ENCODE measurements at regions not wholly inside any gene's neighbourhood (a gene's known extent, or its start where the extent isn't known, plus 50 kb on each side); places are given as distances from the start of the nearest gene placed in this dataset.

DNA sequence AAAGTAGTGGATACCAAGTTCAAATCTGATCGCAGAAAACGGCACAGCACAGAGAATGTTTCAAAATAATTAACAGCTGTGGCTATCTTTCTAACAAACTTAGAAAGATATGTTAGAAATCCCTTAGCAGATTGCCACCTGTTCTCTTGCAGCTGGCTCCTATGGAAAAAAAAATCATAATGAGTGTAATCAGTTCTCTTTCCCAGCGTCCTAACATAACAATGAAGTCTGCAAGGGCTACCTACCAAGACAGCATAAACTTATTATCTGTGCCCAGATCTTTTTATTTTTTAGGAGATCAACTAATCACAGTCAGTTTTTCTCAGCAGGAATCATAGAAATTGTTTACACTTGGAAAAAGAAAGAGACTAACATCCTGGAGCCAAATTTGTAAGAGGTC lies 358.6 kb upstream of the FOXG1 start:
- DNase-seq (ENCODE audit: low read depth, low spot score) (no peak), ATAC-seq (no peak)
- no peaks in the 10 kb centered on the region for H3K9me3 ChIP-seq (ENCODE audit: control insufficient read depth, insufficient read depth, low read depth, low read length)
- H3K27me3 ChIP-seq (ENCODE audit: control insufficient read depth, insufficient read depth, low read length), result no peaks in the 10 kb centered on the region
- no peaks in the 10 kb centered on the region for H3K36me3 ChIP-seq (ENCODE audit: control insufficient read depth, insufficient read depth, low read length)
- no peak overlapping the region for H3K27ac ChIP-seq (ENCODE audit: low read length)
- H3K4me3 ChIP-seq (ENCODE audit: low read depth in 2 of 2, low read length in 2 of 2), result no peak overlapping the region
- in situ Hi-C loops (cut with HindIII; ENCODE audit: low pct_unique_long_range_greater_than_20kb, low sequenced_read_pairs) (no loop called here), intact Hi-C loops (cut with micrococcal nuclease; ENCODE audit: unreplicated experiment) (no loop called here)
- no TSS peak for BruUV-seq (replicated peaks)
- ChIA-PET CTCF (no interaction called here), POLR2A (no interaction called here)
- TF ChIP-seq, protein P1, sequence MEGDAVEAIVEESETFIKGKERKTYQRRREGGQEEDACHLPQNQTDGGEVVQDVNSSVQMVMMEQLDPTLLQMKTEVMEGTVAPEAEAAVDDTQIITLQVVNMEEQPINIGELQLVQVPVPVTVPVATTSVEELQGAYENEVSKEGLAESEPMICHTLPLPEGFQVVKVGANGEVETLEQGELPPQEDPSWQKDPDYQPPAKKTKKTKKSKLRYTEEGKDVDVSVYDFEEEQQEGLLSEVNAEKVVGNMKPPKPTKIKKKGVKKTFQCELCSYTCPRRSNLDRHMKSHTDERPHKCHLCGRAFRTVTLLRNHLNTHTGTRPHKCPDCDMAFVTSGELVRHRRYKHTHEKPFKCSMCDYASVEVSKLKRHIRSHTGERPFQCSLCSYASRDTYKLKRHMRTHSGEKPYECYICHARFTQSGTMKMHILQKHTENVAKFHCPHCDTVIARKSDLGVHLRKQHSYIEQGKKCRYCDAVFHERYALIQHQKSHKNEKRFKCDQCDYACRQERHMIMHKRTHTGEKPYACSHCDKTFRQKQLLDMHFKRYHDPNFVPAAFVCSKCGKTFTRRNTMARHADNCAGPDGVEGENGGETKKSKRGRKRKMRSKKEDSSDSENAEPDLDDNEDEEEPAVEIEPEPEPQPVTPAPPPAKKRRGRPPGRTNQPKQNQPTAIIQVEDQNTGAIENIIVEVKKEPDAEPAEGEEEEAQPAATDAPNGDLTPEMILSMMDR (IDR thresholded peaks at IDR 0.05), result no peak
- H3K4me1 ChIP-seq (ENCODE audit: control insufficient read depth, insufficient read depth, low read length), result no peaks in the 10 kb centered on the region

DNA sequence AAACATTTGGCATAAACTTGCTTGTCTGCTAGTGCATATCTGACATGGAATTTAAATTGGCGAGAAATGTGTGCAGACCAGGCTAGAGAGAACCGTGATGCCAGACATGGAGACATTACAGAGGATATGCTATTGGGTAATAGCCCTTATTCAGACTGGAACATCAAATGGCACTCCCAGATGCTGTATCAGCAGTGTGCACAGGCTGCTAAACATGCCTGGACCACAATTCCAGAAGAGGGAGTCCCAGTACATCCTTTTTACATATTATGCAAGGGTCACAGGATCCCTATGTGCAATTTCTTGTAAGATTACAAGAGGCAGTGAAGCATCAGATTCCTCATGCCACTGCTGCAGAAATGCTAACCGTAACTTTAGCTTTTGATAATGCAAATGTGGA lies 354.5 kb upstream of the FOXG1 start:
- no peak for ATAC-seq
- in situ Hi-C loops (cut with HindIII; ENCODE audit: low pct_unique_long_range_greater_than_20kb, low sequenced_read_pairs) (no loop called here), intact Hi-C loops (cut with micrococcal nuclease; ENCODE audit: unreplicated experiment) (no loop called here)
- Histone ChIP-seq H3K4me1 (ENCODE audit: control insufficient read depth, insufficient read depth, low read length) (no peaks in the 10 kb centered on the region), H3K4me3 (ENCODE audit: low read depth in 2 of 2, low read length in 2 of 2) (no peak overlapping the region), H3K27me3 (ENCODE audit: control insufficient read depth, insufficient read depth, low read length) (no peaks in the 10 kb centered on the region), H3K36me3 (ENCODE audit: control insufficient read depth, insufficient read depth, low read length) (no peaks in the 10 kb centered on the region), H3K9me3 (ENCODE audit: control insufficient read depth, insufficient read depth, low read depth, low read length) (no peaks in the 10 kb centered on the region), H3K27ac (ENCODE audit: low read length) (no peak overlapping the region)
- ChIA-PET CTCF (no interaction called here), POLR2A (no interaction called here)
- no TSS peak for BruUV-seq (replicated peaks)
- TF ChIP-seq SIN3A (IDR thresholded peaks at IDR 0.05; ENCODE audit: borderline replicate concordance, insufficient read depth, low read depth, low read length) (no peak), POLR2AphosphoS5 (IDR thresholded peaks at IDR 0.05; ENCODE audit: low read depth, low read length) (no peak), TCF7L2 (IDR thresholded peaks at IDR 0.05; ENCODE audit: low read depth, low read length) (no peak)
- TF ChIP-seq, protein P2, sequence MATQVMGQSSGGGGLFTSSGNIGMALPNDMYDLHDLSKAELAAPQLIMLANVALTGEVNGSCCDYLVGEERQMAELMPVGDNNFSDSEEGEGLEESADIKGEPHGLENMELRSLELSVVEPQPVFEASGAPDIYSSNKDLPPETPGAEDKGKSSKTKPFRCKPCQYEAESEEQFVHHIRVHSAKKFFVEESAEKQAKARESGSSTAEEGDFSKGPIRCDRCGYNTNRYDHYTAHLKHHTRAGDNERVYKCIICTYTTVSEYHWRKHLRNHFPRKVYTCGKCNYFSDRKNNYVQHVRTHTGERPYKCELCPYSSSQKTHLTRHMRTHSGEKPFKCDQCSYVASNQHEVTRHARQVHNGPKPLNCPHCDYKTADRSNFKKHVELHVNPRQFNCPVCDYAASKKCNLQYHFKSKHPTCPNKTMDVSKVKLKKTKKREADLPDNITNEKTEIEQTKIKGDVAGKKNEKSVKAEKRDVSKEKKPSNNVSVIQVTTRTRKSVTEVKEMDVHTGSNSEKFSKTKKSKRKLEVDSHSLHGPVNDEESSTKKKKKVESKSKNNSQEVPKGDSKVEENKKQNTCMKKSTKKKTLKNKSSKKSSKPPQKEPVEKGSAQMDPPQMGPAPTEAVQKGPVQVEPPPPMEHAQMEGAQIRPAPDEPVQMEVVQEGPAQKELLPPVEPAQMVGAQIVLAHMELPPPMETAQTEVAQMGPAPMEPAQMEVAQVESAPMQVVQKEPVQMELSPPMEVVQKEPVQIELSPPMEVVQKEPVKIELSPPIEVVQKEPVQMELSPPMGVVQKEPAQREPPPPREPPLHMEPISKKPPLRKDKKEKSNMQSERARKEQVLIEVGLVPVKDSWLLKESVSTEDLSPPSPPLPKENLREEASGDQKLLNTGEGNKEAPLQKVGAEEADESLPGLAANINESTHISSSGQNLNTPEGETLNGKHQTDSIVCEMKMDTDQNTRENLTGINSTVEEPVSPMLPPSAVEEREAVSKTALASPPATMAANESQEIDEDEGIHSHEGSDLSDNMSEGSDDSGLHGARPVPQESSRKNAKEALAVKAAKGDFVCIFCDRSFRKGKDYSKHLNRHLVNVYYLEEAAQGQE (IDR thresholded peaks at IDR 0.05; ENCODE audit: insufficient read depth in 1 of 2, low read depth in 2 of 2, low read length in 1 of 2), result no peak
- TF ChIP-seq, protein P1 (IDR thresholded peaks at IDR 0.05), result no peak
- DNase-seq (ENCODE audit: low read depth, low spot score), result no peak

DNA sequence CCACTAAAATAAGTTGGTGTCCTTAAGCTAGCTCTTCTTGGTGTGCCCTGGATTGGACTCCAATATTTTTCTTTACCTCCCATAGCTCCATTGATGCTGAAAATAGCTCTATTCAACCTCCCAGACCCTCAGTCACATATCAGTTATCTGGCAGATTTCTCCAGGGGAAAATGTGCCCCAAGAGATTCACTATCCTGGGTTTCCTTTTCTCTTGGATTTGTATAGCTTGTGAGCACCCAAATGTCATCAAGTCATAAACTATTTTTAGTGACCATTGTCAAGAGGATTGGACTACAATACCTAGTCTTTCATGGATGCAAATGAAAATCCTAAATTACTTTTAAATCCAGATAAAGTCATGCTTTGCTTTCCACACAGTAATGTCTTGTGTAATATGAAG lies 339.6 kb upstream of the FOXG1 start:
- BruUV-seq (replicated peaks), result no TSS peak
- H3K27ac ChIP-seq (ENCODE audit: low read length), result no peak overlapping the region

More for the DNA sequence above, 339.6 kb upstream of the FOXG1 start:
- ChIA-PET CTCF (no interaction called here), POLR2A (no interaction called here)
- Histone ChIP-seq H3K4me1 (ENCODE audit: control insufficient read depth, insufficient read depth, low read length) (no peaks in the 10 kb centered on the region), H3K36me3 (ENCODE audit: control insufficient read depth, insufficient read depth, low read length) (no peaks in the 10 kb centered on the region), H3K4me3 (ENCODE audit: low read depth in 2 of 2, low read length in 2 of 2) (no peak overlapping the region), H3K9me3 (ENCODE audit: control insufficient read depth, insufficient read depth, low read depth, low read length) (peaks cover 3% of the 10 kb centered on the region; the same call in 1 of the 2 replicates), H3K27me3 (ENCODE audit: control insufficient read depth, insufficient read depth, low read length) (no peaks in the 10 kb centered on the region)
- ATAC-seq (no peak), DNase-seq (ENCODE audit: low read depth, low spot score) (no peak)
- no peak for TF ChIP-seq SIN3A (IDR thresholded peaks at IDR 0.05; ENCODE audit: borderline replicate concordance, insufficient read depth, low read depth, low read length)
- TF ChIP-seq, protein P2 (IDR thresholded peaks at IDR 0.05; ENCODE audit: insufficient read depth in 1 of 2, low read depth in 2 of 2, low read length in 1 of 2), result no peak
- TF ChIP-seq, protein P1 (IDR thresholded peaks at IDR 0.05), result no peak
- in situ Hi-C loops (cut with HindIII; ENCODE audit: low pct_unique_long_range_greater_than_20kb, low sequenced_read_pairs), result no loop called here
- intact Hi-C loops (cut with micrococcal nuclease; ENCODE audit: unreplicated experiment), result no loop called here
